ENCODE measurements at regions not wholly inside any gene's neighbourhood (a gene's known extent, or its start where the extent isn't known, plus 50 kb on each side); places are given as distances from the start of the nearest gene placed in this dataset.
"Not testable (repeated sequence)": the region's sequence is repeated elsewhere in the genome, so short reads cannot be mapped to it uniquely, and the experiment has no call there.

- H3K4me3 ChIP-seq (ENCODE audit: low read depth, low read length) = no peak overlapping the region
- no peak for TF ChIP-seq CTCF (IDR thresholded peaks at IDR 0.05; ENCODE audit: low read depth, low read length, missing control alignments)
- DNase-seq (ENCODE audit: low read depth) = no peak
Observed at GRCh38 chr3:164306042-164306441, 772.3 kb downstream of the SI start.

GRCh38 chr3:164303894-164304293 lies 774.4 kb downstream of the SI start:
- no peak overlapping the region for H3K4me3 ChIP-seq (ENCODE audit: low read depth, low read length)
- TF ChIP-seq CTCF (IDR thresholded peaks at IDR 0.05; ENCODE audit: low read depth, low read length, missing control alignments) = no peak
- DNase-seq (ENCODE audit: low read depth) = no peak

- DNase-seq (ENCODE audit: low read depth) = no peak
- no peak for TF ChIP-seq CTCF (IDR thresholded peaks at IDR 0.05; ENCODE audit: low read depth, low read length, missing control alignments)
- H3K4me3 ChIP-seq (ENCODE audit: low read depth, low read length) = no peak overlapping the region
Observed at GRCh38 chr3:164302622-164303021, 775.7 kb downstream of the SI start.

GRCh38 chr3:164291486-164291885 lies 786.8 kb downstream of the SI start:
- not testable (repeated sequence) for H3K4me3 ChIP-seq (ENCODE audit: low read depth, low read length); DNase-seq (ENCODE audit: low read depth)

GRCh38 chr3:164278550-164278949 lies 799.7 kb downstream of the SI start:
- H3K4me3 ChIP-seq (ENCODE audit: low read depth, low read length) = no peak overlapping the region
- no peak for TF ChIP-seq CTCF (IDR thresholded peaks at IDR 0.05; ENCODE audit: low read depth, low read length, missing control alignments)
- DNase-seq (ENCODE audit: low read depth) = no peak

GRCh38 chr3:164267053-164267452 lies 811.2 kb downstream of the SI start:
- H3K4me3 ChIP-seq (ENCODE audit: low read depth, low read length) = no peak overlapping the region
- no peak for TF ChIP-seq CTCF (IDR thresholded peaks at IDR 0.05; ENCODE audit: low read depth, low read length, missing control alignments)
- DNase-seq (ENCODE audit: low read depth) = no peak

GRCh38 chr3:164250923-164251322 lies 827.4 kb downstream of the SI start:
- no peak for DNase-seq (ENCODE audit: low read depth)
- TF ChIP-seq CTCF (IDR thresholded peaks at IDR 0.05; ENCODE audit: low read depth, low read length, missing control alignments) = no peak
- H3K4me3 ChIP-seq (ENCODE audit: low read depth, low read length) = no peak overlapping the region

- DNase-seq (ENCODE audit: low read depth) = no peak
- H3K4me3 ChIP-seq (ENCODE audit: low read depth, low read length) = no peak overlapping the region
- no peak for TF ChIP-seq CTCF (IDR thresholded peaks at IDR 0.05; ENCODE audit: low read depth, low read length, missing control alignments)
Observed at GRCh38 chr3:164236851-164237250, 841.4 kb downstream of the SI start.

All from GM12864 (cell line).